ENCODE measurements at regions not wholly inside any gene's neighbourhood (a gene's known extent, or its start where the extent isn't known, plus 50 kb on each side); places are given as distances from the start of the nearest gene placed in this dataset.
A peak's percentile ranks its signal among the peaks of the same experiment; 100 is the strongest.

DNA sequence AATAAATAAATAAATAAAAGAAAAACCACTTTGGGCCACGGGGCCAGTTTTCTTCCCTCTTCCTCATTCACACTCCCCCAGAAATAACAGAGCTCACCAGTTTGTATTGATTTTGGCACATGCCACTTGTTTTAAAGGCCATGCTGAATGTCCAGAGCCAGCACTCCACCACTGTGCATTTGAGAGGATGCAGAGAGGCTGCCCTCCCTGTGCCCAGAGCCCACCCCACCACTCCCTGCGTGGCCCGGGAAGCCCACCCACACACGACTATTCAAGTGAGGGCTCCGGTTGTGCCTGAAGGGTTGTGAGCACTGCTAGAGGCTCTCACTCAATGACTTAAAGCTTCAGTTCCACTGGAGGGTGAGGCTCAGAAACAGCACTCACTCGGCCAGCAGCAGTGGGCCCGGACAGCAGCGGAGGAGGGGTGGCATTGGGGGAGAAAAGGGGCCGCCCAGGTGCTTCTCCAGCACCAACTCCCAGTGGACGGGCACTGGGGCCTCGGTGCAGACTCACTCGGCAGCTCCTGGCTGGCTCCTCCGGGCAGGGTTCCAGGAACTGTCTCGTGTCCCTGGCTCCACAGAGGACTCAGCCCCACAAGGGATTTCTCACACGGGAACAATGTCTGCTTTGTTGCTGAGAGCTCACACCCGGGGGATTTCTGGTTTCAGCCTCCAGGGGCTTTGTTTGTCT is 112.7 kb downstream of the SHANK2 start:
- no peak for DNase-seq (ENCODE audit: low spot score)
- H3K27ac ChIP-seq (ENCODE audit: low read depth in 1 of 2, low read length in 2 of 2) = peak overlapping the region in 1 of 2 donors; percentile 37

DNA sequence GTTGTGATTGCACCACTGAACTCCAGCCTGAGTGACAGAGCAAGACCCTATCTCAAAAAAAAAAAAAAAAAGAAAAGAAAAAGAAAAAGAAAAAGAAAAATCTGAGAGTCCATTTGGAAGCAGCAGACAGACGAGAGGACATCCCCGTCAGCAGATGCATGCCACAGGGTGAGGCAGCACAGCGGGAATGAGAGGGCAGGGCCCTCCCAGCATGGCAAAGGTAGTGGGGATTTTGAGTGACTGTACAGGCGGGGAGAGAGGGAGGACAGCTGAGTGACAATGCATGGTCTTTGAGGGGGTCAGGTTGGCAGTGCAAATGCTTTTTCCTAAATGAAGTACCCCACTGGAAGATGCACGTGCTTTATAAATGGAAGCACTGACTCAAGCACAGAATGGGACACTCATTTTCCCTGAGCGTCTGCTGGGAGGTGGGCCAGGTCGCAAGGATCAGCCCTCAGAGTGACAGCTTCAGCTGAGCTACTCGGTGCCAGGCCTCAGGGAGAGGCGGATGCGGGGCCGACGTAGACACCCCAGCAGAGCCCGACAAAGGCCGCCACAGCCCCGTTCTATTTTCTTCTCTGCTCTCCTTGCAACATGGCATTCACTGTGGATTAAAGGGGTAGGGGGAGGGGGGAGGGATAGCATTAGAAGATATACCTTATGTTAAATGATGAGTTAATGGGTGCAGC is 113.5 kb downstream of the SHANK2 start:
- no peak overlapping the region for H3K27ac ChIP-seq (ENCODE audit: low read depth in 1 of 2, low read length in 2 of 2)
- no peak overlapping the region for H3K4me3 ChIP-seq (ENCODE audit: low read depth in 1 of 3, low read length in 3 of 3)
- peaks cover 0 to 11% (median 9%) of the 10 kb centered on the region in 4 donors for H3K4me1 ChIP-seq (ENCODE audit: control insufficient read depth in 4 of 4, insufficient read depth in 4 of 4, low read length in 3 of 4)
- H3K9me3 ChIP-seq (ENCODE audit: control insufficient read depth in 4 of 4, low read length in 3 of 4) = no peaks in the 10 kb centered on the region
- 88% methylated on average over 15 of the region's 15 CpGs for WGBS
- no peaks in the 10 kb centered on the region for H3K27me3 ChIP-seq (ENCODE audit: control insufficient read depth in 4 of 4, insufficient read depth in 4 of 4, low read length in 3 of 4)
- no peak for DNase-seq (ENCODE audit: low spot score)
- peaks cover 0 to 6% (median 0%) of the 10 kb centered on the region in 4 donors for H3K36me3 ChIP-seq (ENCODE audit: control insufficient read depth in 4 of 4, insufficient read depth in 3 of 4, low read depth in 1 of 4, low read length in 3 of 4)
- TF ChIP-seq HNF4A (conservative IDR thresholded peaks at IDR 0.05) (no peak), NR2F2 (IDR thresholded peaks at IDR 0.05) (no peak)
- TF ChIP-seq, protein P1, sequence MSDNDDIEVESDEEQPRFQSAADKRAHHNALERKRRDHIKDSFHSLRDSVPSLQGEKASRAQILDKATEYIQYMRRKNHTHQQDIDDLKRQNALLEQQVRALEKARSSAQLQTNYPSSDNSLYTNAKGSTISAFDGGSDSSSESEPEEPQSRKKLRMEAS (IDR thresholded peaks at IDR 0.05) = no peak
- no peak overlapping the region for H3K9ac ChIP-seq (ENCODE audit: low read depth in 1 of 2, low read length in 2 of 2)

More for the DNA sequence above, 112.7 kb downstream of the SHANK2 start:
- 57% methylated on average over 16 of the region's 16 CpGs for WGBS
- Histone ChIP-seq H3K9me3 (ENCODE audit: control insufficient read depth in 4 of 4, low read length in 3 of 4) (no peaks in the 10 kb centered on the region), H3K4me3 (ENCODE audit: low read depth in 1 of 3, low read length in 3 of 3) (no peak overlapping the region), H3K4me1 (ENCODE audit: control insufficient read depth in 4 of 4, insufficient read depth in 4 of 4, low read length in 3 of 4) (peaks cover 0 to 11% (median 9%) of the 10 kb centered on the region in 4 donors), H3K27me3 (ENCODE audit: control insufficient read depth in 4 of 4, insufficient read depth in 4 of 4, low read length in 3 of 4) (no peaks in the 10 kb centered on the region), H3K36me3 (ENCODE audit: control insufficient read depth in 4 of 4, insufficient read depth in 3 of 4, low read depth in 1 of 4, low read length in 3 of 4) (peaks cover 0 to 6% (median 0%) of the 10 kb centered on the region in 4 donors), H3K9ac (ENCODE audit: low read depth in 1 of 2, low read length in 2 of 2) (no peak overlapping the region)
- TF ChIP-seq, protein P1 (IDR thresholded peaks at IDR 0.05) = no peak
- TF ChIP-seq RXRA (IDR thresholded peaks at IDR 0.05) = no peak
- no peak for TF ChIP-seq SP1 (IDR thresholded peaks at IDR 0.05)
- no peak for TF ChIP-seq EGR1 (IDR thresholded peaks at IDR 0.05; ENCODE audit: low read depth in 2 of 2)
- no peak for TF ChIP-seq YY1 (IDR thresholded peaks at IDR 0.05)
- no peak for TF ChIP-seq HNF4G (IDR thresholded peaks at IDR 0.05)
- TF ChIP-seq NR2F2 (IDR thresholded peaks at IDR 0.05) = no peak
- TF ChIP-seq, protein P2, sequence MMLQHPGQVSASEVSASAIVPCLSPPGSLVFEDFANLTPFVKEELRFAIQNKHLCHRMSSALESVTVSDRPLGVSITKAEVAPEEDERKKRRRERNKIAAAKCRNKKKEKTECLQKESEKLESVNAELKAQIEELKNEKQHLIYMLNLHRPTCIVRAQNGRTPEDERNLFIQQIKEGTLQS (IDR thresholded peaks at IDR 0.05) = no peak
- no peak for TF ChIP-seq HNF4A (conservative IDR thresholded peaks at IDR 0.05)
- no peak for TF ChIP-seq JUND (IDR thresholded peaks at IDR 0.05)
- TF ChIP-seq GABPA (IDR thresholded peaks at IDR 0.05 in 1 of 2, conservative IDR thresholded peaks at IDR 0.05 in 1 of 2) = no peak

DNA sequence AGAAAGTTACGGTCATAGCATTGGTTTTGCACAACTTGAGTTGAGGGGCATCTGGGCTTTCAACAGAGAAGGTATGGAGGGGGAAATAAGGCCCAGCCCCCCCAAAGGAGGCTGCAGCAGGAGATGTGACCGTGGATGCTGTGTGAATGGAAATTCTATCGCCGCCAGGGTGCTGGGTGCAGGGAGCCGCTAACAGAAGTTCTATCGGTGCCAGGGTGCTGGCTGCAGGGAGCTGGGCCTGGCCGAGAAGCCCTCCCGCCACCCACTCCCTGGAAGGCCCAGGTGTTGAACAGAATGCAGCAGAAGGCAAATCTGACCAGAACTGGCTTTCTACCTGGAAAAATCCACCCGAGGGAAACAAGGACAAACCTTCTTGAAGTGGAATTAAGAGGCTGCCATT is 115.0 kb downstream of the SHANK2 start:
- Histone ChIP-seq H3K27me3 (ENCODE audit: control insufficient read depth in 4 of 4, insufficient read depth in 4 of 4, low read length in 3 of 4) (no peaks in the 10 kb centered on the region), H3K4me3 (ENCODE audit: low read depth in 1 of 3, low read length in 3 of 3) (no peak overlapping the region), H3K9me3 (ENCODE audit: control insufficient read depth in 4 of 4, low read length in 3 of 4) (no peaks in the 10 kb centered on the region), H3K27ac (ENCODE audit: low read depth in 1 of 2, low read length in 2 of 2) (no peak overlapping the region), H3K4me1 (ENCODE audit: control insufficient read depth in 4 of 4, insufficient read depth in 4 of 4, low read length in 3 of 4) (peaks cover 0 to 11% (median 9%) of the 10 kb centered on the region in 4 donors), H3K9ac (ENCODE audit: low read depth in 1 of 2, low read length in 2 of 2) (no peak overlapping the region), H3K36me3 (ENCODE audit: control insufficient read depth in 4 of 4, insufficient read depth in 3 of 4, low read depth in 1 of 4, low read length in 3 of 4) (peaks cover 0 to 3% (median 0%) of the 10 kb centered on the region in 4 donors)
- WGBS = 93% methylated on average over 9 of the region's 9 CpGs
- no peak for DNase-seq (ENCODE audit: low spot score)
- TF ChIP-seq FOXA1 (IDR thresholded peaks at IDR 0.05) (no peak), GABPA (IDR thresholded peaks at IDR 0.05 in 1 of 2, conservative IDR thresholded peaks at IDR 0.05 in 1 of 2) (no peak), HNF4G (IDR thresholded peaks at IDR 0.05) (no peak), HNF4A (conservative IDR thresholded peaks at IDR 0.05) (no peak), RAD21 (IDR thresholded peaks at IDR 0.05) (no peak), NR2F2 (IDR thresholded peaks at IDR 0.05) (no peak), YY1 (IDR thresholded peaks at IDR 0.05) (no peak)
- TF ChIP-seq, protein P3, sequence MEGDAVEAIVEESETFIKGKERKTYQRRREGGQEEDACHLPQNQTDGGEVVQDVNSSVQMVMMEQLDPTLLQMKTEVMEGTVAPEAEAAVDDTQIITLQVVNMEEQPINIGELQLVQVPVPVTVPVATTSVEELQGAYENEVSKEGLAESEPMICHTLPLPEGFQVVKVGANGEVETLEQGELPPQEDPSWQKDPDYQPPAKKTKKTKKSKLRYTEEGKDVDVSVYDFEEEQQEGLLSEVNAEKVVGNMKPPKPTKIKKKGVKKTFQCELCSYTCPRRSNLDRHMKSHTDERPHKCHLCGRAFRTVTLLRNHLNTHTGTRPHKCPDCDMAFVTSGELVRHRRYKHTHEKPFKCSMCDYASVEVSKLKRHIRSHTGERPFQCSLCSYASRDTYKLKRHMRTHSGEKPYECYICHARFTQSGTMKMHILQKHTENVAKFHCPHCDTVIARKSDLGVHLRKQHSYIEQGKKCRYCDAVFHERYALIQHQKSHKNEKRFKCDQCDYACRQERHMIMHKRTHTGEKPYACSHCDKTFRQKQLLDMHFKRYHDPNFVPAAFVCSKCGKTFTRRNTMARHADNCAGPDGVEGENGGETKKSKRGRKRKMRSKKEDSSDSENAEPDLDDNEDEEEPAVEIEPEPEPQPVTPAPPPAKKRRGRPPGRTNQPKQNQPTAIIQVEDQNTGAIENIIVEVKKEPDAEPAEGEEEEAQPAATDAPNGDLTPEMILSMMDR (IDR thresholded peaks at IDR 0.05; ENCODE audit: low read depth, low read length, missing input control) = no peak
- TF ChIP-seq, protein P4, sequence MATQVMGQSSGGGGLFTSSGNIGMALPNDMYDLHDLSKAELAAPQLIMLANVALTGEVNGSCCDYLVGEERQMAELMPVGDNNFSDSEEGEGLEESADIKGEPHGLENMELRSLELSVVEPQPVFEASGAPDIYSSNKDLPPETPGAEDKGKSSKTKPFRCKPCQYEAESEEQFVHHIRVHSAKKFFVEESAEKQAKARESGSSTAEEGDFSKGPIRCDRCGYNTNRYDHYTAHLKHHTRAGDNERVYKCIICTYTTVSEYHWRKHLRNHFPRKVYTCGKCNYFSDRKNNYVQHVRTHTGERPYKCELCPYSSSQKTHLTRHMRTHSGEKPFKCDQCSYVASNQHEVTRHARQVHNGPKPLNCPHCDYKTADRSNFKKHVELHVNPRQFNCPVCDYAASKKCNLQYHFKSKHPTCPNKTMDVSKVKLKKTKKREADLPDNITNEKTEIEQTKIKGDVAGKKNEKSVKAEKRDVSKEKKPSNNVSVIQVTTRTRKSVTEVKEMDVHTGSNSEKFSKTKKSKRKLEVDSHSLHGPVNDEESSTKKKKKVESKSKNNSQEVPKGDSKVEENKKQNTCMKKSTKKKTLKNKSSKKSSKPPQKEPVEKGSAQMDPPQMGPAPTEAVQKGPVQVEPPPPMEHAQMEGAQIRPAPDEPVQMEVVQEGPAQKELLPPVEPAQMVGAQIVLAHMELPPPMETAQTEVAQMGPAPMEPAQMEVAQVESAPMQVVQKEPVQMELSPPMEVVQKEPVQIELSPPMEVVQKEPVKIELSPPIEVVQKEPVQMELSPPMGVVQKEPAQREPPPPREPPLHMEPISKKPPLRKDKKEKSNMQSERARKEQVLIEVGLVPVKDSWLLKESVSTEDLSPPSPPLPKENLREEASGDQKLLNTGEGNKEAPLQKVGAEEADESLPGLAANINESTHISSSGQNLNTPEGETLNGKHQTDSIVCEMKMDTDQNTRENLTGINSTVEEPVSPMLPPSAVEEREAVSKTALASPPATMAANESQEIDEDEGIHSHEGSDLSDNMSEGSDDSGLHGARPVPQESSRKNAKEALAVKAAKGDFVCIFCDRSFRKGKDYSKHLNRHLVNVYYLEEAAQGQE (IDR thresholded peaks at IDR 0.05) = no peak
- TF ChIP-seq, protein P5, sequence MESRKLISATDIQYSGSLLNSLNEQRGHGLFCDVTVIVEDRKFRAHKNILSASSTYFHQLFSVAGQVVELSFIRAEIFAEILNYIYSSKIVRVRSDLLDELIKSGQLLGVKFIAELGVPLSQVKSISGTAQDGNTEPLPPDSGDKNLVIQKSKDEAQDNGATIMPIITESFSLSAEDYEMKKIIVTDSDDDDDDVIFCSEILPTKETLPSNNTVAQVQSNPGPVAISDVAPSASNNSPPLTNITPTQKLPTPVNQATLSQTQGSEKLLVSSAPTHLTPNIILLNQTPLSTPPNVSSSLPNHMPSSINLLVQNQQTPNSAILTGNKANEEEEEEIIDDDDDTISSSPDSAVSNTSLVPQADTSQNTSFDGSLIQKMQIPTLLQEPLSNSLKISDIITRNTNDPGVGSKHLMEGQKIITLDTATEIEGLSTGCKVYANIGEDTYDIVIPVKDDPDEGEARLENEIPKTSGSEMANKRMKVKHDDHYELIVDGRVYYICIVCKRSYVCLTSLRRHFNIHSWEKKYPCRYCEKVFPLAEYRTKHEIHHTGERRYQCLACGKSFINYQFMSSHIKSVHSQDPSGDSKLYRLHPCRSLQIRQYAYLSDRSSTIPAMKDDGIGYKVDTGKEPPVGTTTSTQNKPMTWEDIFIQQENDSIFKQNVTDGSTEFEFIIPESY (IDR thresholded peaks at IDR 0.05) = no peak
- TF ChIP-seq, protein P1 (IDR thresholded peaks at IDR 0.05) = no peak
- TF ChIP-seq, protein P2 (IDR thresholded peaks at IDR 0.05) = no peak

Measured in liver (tissue), 8 donors.